CD4-positive, alpha-beta T cell (primary cell): ENCODE measurements at regions not wholly inside any gene's neighbourhood (a gene's known extent, or its start where the extent isn't known, plus 50 kb on each side); places are given as distances from the start of the nearest gene placed in this dataset.

Experiments used
- ATAC-seq: fragments of 200-7000 bp; cut with Tn5 transposase; one replicate; pipeline ENCODE4 v1.10.0; 2022; ENCODE audit warnings: mild to moderate bottlenecking; ENCODE audit not compliant: poor library complexity
- CTCF ChIA-PET: fragments of 350-600 bp; sonication (Branson Sonifier 250); formaldehyde crosslinking; loops from one replicate; lab custom pipeline; 2021; ENCODE audit warnings: antibody characterized with exemption, inconsistent platforms; lab: Charles Lee
- POLR2A ChIA-PET: fragments of 350-600 bp; sonication (Branson Sonifier 250); formaldehyde crosslinking; loops from one replicate; lab custom pipeline; 2021; ENCODE audit warnings: antibody characterized with exemption, inconsistent platforms; lab: Charles Lee
- DNase-seq, 14 experiments: peaks; one replicate each; pipeline ENCODE4 v3.0.0-alpha.2; 2013 to 2020; ENCODE audit warnings: mixed read lengths in 2 of 14
- H3K27ac ChIP-seq, 2 donors: one replicate each; pipeline versions ENCODE4 v1.5.1 to v1.7.0; 2013; ENCODE audit warnings: low read length in 2 of 2, low read depth in 1 of 2, mild to moderate bottlenecking in 1 of 2
- H3K27me3 ChIP-seq, 2 experiments: 1 replicate in 1 of 2; 2 replicates in 1 of 2; pipeline versions ENCODE4 v1.6.1 to v1.7.0; 2013; ENCODE audit warnings: low read length in 2 of 2, control low read depth in 1 of 2, mild to moderate bottlenecking in 1 of 2, moderate library complexity in 1 of 2; ENCODE audit not compliant: insufficient read depth in 2 of 2, control insufficient read depth in 1 of 2
- H3K36me3 ChIP-seq: one replicate; pipeline ENCODE4 v1.6.1; 2013; ENCODE audit warnings: low read length, control low read depth; ENCODE audit not compliant: insufficient read depth
- H3K4me1 ChIP-seq: one replicate; pipeline ENCODE4 v1.6.1; 2013; ENCODE audit warnings: low read length, control low read depth; ENCODE audit not compliant: insufficient read depth
- H3K4me3 ChIP-seq: one replicate; pipeline ENCODE4 v1.5.1; 2013; ENCODE audit warnings: mild to moderate bottlenecking, low read length, moderate library complexity
- H3K9me3 ChIP-seq, 2 experiments: 1 replicate in 1 of 2; 2 replicates in 1 of 2; pipeline versions ENCODE4 v1.6.1 to v1.7.0; 2013; ENCODE audit warnings: low read length in 2 of 2, mild to moderate bottlenecking in 2 of 2, control low read depth in 1 of 2, moderate library complexity in 1 of 2; ENCODE audit not compliant: control insufficient read depth in 1 of 2, insufficient read depth in 1 of 2
- H3K27ac Mint-ChIP-seq: one replicate; pipeline ENCODE4 v1.8.0; 2020; ENCODE audit warnings: mixed read lengths
- H3K27me3 Mint-ChIP-seq: one replicate; pipeline ENCODE4 v1.8.0; 2021; ENCODE audit warnings: mixed read lengths
- H3K36me3 Mint-ChIP-seq: one replicate; pipeline ENCODE4 v1.8.0; 2021; ENCODE audit warnings: low read depth, mixed read lengths
- H3K4me1 Mint-ChIP-seq: one replicate; pipeline ENCODE4 v1.8.0; 2021; ENCODE audit warnings: low read depth, mixed read lengths
- H3K4me3 Mint-ChIP-seq: one replicate; pipeline ENCODE4 v1.8.0; 2020; ENCODE audit warnings: mild to moderate bottlenecking, mixed read lengths
- H3K9me3 Mint-ChIP-seq: one replicate; pipeline ENCODE4 v1.8.0; 2020; ENCODE audit warnings: mixed read lengths
- CTCF ChIP-seq: fragments of 200-600 bp; IDR thresholded peaks from one replicate; pipeline ENCODE4 v1.8.0; 2022; ENCODE audit warnings: antibody characterized with exemption, mild to moderate bottlenecking
- intact Hi-C, 2 experiments: fragments of 100-400 bp; cut with DNase I in 1 of 2; cut with micrococcal nuclease in 1 of 2; formaldehyde crosslinking; loops; one replicate each; pipeline versions ENCODE4 v1.15.1 to v1.9.0; 2023 to 2025; cut with DNase I, micrococcal nuclease

GRCh38 chr6:85997206-85997605 lies 354.5 kb upstream of the SYNCRIP start:
- no peaks in the 10 kb centered on the region for H3K36me3 Mint-ChIP-seq
- H3K27ac Mint-ChIP-seq, result no peak overlapping the region
- H3K4me1 Mint-ChIP-seq, result no peaks in the 10 kb centered on the region
- no peaks in the 10 kb centered on the region for H3K27me3 ChIP-seq
- TF ChIP-seq CTCF, result no peak
- intact Hi-C loops, result no loop called here
- DNase-seq, result no peak
- H3K27me3 Mint-ChIP-seq, result no peaks in the 10 kb centered on the region
- ATAC-seq, result no peak
- H3K9me3 ChIP-seq, result no peaks in the 10 kb centered on the region
- no peak overlapping the region for H3K27ac ChIP-seq
- no peaks in the 10 kb centered on the region for H3K4me1 ChIP-seq
- no peaks in the 10 kb centered on the region for H3K36me3 ChIP-seq
- H3K4me3 ChIP-seq, result no peak overlapping the region
- POLR2A ChIA-PET, result no interaction called here
- CTCF ChIA-PET, result no interaction called here
- peaks cover 12% of the 10 kb centered on the region for H3K9me3 Mint-ChIP-seq
- H3K4me3 Mint-ChIP-seq, result no peak overlapping the region

- intact Hi-C loops, result no loop called here
- no peak overlapping the region for H3K27ac ChIP-seq
- no peaks in the 10 kb centered on the region for H3K9me3 ChIP-seq
- ATAC-seq (no peak), DNase-seq (no peak)
- ChIA-PET POLR2A (no interaction called here), CTCF (no interaction called here)
- H3K4me3 ChIP-seq, result no peak overlapping the region
- H3K4me1 ChIP-seq, result no peaks in the 10 kb centered on the region
- TF ChIP-seq CTCF, result no peak
- no peaks in the 10 kb centered on the region for H3K27me3 ChIP-seq
- peaks cover 12% of the 10 kb centered on the region for H3K9me3 Mint-ChIP-seq
- no peak overlapping the region for H3K4me3 Mint-ChIP-seq
- no peaks in the 10 kb centered on the region for H3K4me1 Mint-ChIP-seq
- no peaks in the 10 kb centered on the region for H3K36me3 ChIP-seq
- no peaks in the 10 kb centered on the region for H3K36me3 Mint-ChIP-seq
- H3K27ac Mint-ChIP-seq, result no peak overlapping the region
- no peaks in the 10 kb centered on the region for H3K27me3 Mint-ChIP-seq
Observed at GRCh38 chr6:85996034-85996375, 353.3 kb upstream of the SYNCRIP start.

- no peaks in the 10 kb centered on the region for H3K36me3 Mint-ChIP-seq
- intact Hi-C loops, result no loop called here
- Histone ChIP-seq H3K27ac (no peak overlapping the region), H3K4me3 (no peak overlapping the region), H3K36me3 (no peaks in the 10 kb centered on the region), H3K9me3 (no peaks in the 10 kb centered on the region), H3K4me1 (no peaks in the 10 kb centered on the region), H3K27me3 (no peaks in the 10 kb centered on the region)
- H3K9me3 Mint-ChIP-seq, result peaks cover 12% of the 10 kb centered on the region
- no peaks in the 10 kb centered on the region for H3K4me1 Mint-ChIP-seq
- H3K27ac Mint-ChIP-seq, result no peak overlapping the region
- POLR2A ChIA-PET, result no interaction called here
- H3K27me3 Mint-ChIP-seq, result no peaks in the 10 kb centered on the region
- CTCF ChIA-PET, result no interaction called here
- no peak for TF ChIP-seq CTCF
- DNase-seq (no peak), ATAC-seq (no peak)
- H3K4me3 Mint-ChIP-seq, result no peak overlapping the region
Observed at GRCh38 chr6:85995339-85996033, 352.8 kb upstream of the SYNCRIP start.
